AG09319 (cell line): ENCODE measurements at regions not wholly inside any gene's neighbourhood (a gene's known extent, or its start where the extent isn't known, plus 50 kb on each side); places are given as distances from the start of the nearest gene placed in this dataset.

ENCODE experiments used
- DNase-seq: peaks from one replicate; pipeline ENCODE4 v3.0.0-alpha.2; 2010; ENCODE audit warnings: low read depth; ENCODE audit errors: extremely low read depth
- CTCF ChIP-seq: IDR thresholded peaks from 2 replicates; pipeline ENCODE4 v1.5.1; 2011; ENCODE audit warnings: low read depth, mild to moderate bottlenecking, inconsistent platforms, low read length, moderate library complexity

- no peak for DNase-seq
- TF ChIP-seq CTCF, result no peak
These were observed 157.6 kb upstream of the CCNH start for GRCh38 chr5:87570366-87570765.

GRCh38 chr5:87562068-87562467, 149.3 kb upstream of the CCNH start:
- no peak for DNase-seq
- TF ChIP-seq CTCF, result no peak

- DNase-seq, result no peak
- TF ChIP-seq CTCF, result no peak
These were observed 147.8 kb upstream of the CCNH start for GRCh38 chr5:87560528-87560927.

GRCh38 chr5:87551911-87552310, 139.2 kb upstream of the CCNH start:
- no peak for DNase-seq

GRCh38 chr5:87541676-87542075, 128.9 kb upstream of the CCNH start:
- no peak for DNase-seq
- TF ChIP-seq CTCF, result no peak

More at GRCh38 chr5:87551911-87552310, 139.2 kb upstream of the CCNH start:
- no peak for TF ChIP-seq CTCF

GRCh38 chr5:87541033-87541432, 128.3 kb upstream of the CCNH start:
- TF ChIP-seq CTCF, result peak; percentile 24
- DNase-seq, result peak; percentile 25

- no peak for DNase-seq
- TF ChIP-seq CTCF, result no peak
These were observed 127.1 kb upstream of the CCNH start for GRCh38 chr5:87539839-87540238.
